ENCODE measurements at regions not wholly inside any gene's neighbourhood (a gene's known extent, or its start where the extent isn't known, plus 50 kb on each side); places are given as distances from the start of the nearest gene placed in this dataset.

- no peak for DNase-seq (ENCODE audit: low spot score)
Observed at GRCh38 chr7:54629771-54630170, 87.6 kb downstream of the VSTM2A start.

- DNase-seq (ENCODE audit: low spot score): no peak
Observed at GRCh38 chr7:54622696-54623309, 80.6 kb downstream of the VSTM2A start.
